ENCODE measurements at regions not wholly inside any gene's neighbourhood (a gene's known extent, or its start where the extent isn't known, plus 50 kb on each side); places are given as distances from the start of the nearest gene placed in this dataset.
A peak's percentile ranks its signal among the peaks of the same experiment; 100 is the strongest.
"Not testable (repeated sequence)": the region's sequence is repeated elsewhere in the genome, so short reads cannot be mapped to it uniquely, and the experiment has no call there.

DNA sequence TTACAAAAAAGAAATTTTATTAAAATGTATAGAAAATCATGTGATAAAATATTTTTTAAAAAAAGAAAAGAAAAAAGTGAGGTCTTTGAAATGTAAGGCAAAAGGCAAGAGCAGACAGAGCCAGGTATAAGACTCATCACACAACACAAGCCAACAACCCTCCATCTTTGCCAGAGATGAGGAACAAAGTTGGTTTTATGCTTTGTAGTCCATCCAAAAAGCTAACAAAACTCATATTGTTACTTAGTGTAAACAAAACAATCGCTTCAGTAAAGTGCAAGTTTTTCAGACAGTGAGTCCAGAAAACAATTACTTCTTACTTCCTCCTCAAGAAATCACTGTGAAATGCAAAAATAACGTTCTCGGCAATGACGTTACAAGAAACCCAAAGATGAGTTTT lies 233.9 kb upstream of the FRG1 start:
- not testable (repeated sequence) for H3K4me2 ChIP-seq; H2AFZ ChIP-seq (ENCODE audit: low read depth); H3K79me2 ChIP-seq (ENCODE audit: insufficient read depth, low read depth); H3K36me3 ChIP-seq (ENCODE audit: insufficient read depth); H4K20me1 ChIP-seq (ENCODE audit: insufficient read depth); H3K27me3 ChIP-seq (ENCODE audit: insufficient read depth, low read depth); H3K4me1 ChIP-seq (ENCODE audit: low read depth, poor library complexity, severe bottlenecking); H3K4me3 ChIP-seq (IDR thresholded peaks at IDR 0.05; ENCODE audit: insufficient read depth, low read depth, low read length); H3K9ac ChIP-seq; H3K27ac ChIP-seq

DNA sequence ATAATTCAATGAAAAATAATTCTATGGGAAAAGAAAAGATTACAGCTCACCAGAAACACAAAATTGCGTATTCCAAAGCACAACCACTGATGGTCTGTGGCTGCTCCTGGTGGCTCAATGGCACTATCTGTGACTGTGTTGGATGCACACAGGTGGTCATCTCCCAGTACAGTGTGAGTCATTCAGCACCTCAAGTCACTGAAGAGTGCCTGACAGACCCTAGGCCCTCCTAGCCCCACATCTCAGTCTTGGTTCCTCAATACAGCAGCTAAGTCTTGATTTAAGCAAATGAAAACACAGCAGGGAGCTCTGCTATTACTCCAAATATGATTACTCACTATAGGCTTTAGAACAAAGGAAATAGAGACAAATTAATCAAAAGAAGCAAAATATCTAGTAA lies 233.4 kb upstream of the FRG1 start:
- H2AFZ ChIP-seq (ENCODE audit: low read depth); H3K36me3 ChIP-seq (ENCODE audit: insufficient read depth); H3K9ac ChIP-seq; H3K4me2 ChIP-seq; H3K4me1 ChIP-seq (ENCODE audit: low read depth, poor library complexity, severe bottlenecking); H3K79me2 ChIP-seq (ENCODE audit: insufficient read depth, low read depth); H4K20me1 ChIP-seq (ENCODE audit: insufficient read depth); H3K27ac ChIP-seq; H3K27me3 ChIP-seq (ENCODE audit: insufficient read depth, low read depth); H3K4me3 ChIP-seq (IDR thresholded peaks at IDR 0.05; ENCODE audit: insufficient read depth, low read depth, low read length): not testable (repeated sequence)

DNA sequence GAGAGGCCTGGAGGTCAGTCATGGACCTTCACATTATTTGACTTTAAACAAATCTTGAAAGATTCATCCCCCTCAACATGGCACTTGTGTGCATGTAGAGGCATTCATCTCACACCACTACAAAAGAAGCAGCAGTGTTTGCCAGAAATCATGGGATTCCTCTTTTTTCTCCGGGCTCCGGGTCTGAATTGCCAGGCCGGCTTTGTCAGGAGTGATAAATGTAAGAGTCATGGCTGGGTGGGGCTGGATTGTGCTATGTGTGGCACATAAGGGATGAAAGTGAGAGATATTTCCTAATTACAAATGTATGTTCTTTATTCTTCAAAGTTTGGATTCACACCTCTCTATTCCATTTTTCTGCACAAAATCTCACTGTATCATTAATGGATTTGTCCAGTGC lies 228.7 kb upstream of the FRG1 start:
- H3K27me3 ChIP-seq (ENCODE audit: insufficient read depth, low read depth); H3K4me3 ChIP-seq (IDR thresholded peaks at IDR 0.05; ENCODE audit: insufficient read depth, low read depth, low read length); H4K20me1 ChIP-seq (ENCODE audit: insufficient read depth); H3K36me3 ChIP-seq (ENCODE audit: insufficient read depth); H3K79me2 ChIP-seq (ENCODE audit: insufficient read depth, low read depth); H3K4me2 ChIP-seq; H2AFZ ChIP-seq (ENCODE audit: low read depth); H3K4me1 ChIP-seq (ENCODE audit: low read depth, poor library complexity, severe bottlenecking); H3K27ac ChIP-seq; H3K9ac ChIP-seq: not testable (repeated sequence)

DNA sequence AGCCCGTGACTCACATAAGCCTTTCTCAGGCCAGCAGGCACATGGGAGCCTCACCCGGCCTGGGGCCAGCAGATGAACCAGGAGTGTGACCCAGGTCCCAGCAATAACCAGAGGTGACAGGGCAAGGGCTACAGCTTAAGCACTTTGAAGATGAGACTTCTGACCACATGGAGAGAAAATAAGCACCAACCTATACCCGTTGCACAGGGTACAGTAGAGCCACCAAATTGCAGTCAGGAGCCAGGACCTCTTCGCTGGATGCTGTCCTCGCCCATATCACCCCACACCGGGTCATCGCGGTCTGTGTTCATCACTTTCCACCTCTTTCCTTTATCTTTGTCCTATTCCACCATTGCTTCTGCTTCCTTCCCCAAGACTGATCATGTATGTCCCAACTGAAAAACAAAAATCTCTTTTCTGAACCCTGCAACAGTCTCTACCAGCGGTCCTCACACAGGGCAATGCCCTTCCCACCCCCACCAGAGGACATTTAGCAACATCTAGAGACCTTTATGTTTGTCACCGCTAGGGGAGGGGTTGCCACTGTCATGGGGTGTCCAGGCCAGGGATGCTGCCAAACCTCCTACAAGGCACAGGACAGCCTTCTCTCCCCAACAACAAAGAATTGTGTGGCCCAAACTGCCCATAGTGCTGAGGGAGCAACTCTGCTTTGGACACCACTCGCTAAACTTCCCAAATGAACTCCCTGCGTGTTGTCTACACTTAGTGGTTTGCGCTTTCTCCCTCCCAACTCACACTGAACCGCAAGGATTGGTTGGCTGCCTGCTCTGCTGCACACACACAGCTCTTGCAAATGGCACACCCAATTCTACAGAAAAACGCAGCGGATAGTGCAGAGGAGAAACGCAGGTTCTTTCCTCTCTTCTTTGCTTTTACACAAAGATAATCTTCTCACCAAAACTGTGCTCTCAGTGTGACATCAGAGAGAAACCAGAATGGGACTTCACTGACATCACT lies 219.4 kb upstream of the FRG1 start:
- not testable (repeated sequence) for H3K9ac ChIP-seq; H3K4me3 ChIP-seq (IDR thresholded peaks at IDR 0.05; ENCODE audit: insufficient read depth, low read depth, low read length)
- H3K4me2 ChIP-seq = peak overlapping the region; percentile 11; the same call in 1 of the 2 replicates

DNA sequence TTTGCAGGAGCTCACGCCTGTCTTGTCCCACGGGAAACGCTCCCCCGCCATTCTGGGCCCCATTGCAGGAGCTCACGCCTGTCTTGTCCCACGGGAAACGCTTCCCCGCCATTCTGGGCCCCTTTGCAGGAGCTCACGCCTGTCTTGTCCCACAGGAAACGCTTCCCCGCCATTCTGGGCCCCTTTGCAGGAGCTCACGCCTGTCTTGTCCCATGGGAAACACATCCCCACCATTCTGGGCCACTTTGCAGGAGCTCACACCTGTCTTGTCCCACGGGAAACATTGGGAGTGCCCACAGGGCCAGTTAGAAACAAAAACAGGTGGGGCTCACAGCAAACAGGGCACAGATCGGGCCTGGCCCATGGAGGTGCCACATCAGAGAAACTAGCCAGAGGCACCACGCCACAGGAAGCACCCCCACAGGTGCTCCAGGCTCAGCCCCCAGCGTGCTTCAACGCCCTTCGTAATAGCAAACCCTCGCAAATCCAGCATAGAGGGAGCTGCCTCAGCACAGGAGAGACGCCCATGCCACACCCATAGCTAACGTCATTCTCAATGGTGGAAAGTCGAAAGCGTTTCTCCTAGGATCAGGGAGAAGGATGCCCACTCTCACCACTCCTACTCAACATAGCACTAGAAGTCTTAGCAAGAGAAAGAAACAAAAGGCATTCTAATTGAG lies 218.2 kb upstream of the FRG1 start:
- H3K27me3 ChIP-seq (ENCODE audit: insufficient read depth, low read depth); H3K9ac ChIP-seq; H3K4me1 ChIP-seq (ENCODE audit: low read depth, poor library complexity, severe bottlenecking); H4K20me1 ChIP-seq (ENCODE audit: insufficient read depth); H3K4me3 ChIP-seq (IDR thresholded peaks at IDR 0.05; ENCODE audit: insufficient read depth, low read depth, low read length); H3K36me3 ChIP-seq (ENCODE audit: insufficient read depth); H3K27ac ChIP-seq; H3K4me2 ChIP-seq; H3K79me2 ChIP-seq (ENCODE audit: insufficient read depth, low read depth): not testable (repeated sequence)
- H2AFZ ChIP-seq (ENCODE audit: low read depth) = 0 out of 2 replicates have a peak overlapping the region, but pooled peaks have one; percentile 26

More for the DNA sequence above, 219.4 kb upstream of the FRG1 start:
- H3K27ac ChIP-seq; H3K4me1 ChIP-seq (ENCODE audit: low read depth, poor library complexity, severe bottlenecking); H3K79me2 ChIP-seq (ENCODE audit: insufficient read depth, low read depth); H4K20me1 ChIP-seq (ENCODE audit: insufficient read depth); H3K36me3 ChIP-seq (ENCODE audit: insufficient read depth); H3K27me3 ChIP-seq (ENCODE audit: insufficient read depth, low read depth): not testable (repeated sequence)
- peak overlapping the region; percentile 34; the same call in 1 of the 2 replicates for H2AFZ ChIP-seq (ENCODE audit: low read depth)

DNA sequence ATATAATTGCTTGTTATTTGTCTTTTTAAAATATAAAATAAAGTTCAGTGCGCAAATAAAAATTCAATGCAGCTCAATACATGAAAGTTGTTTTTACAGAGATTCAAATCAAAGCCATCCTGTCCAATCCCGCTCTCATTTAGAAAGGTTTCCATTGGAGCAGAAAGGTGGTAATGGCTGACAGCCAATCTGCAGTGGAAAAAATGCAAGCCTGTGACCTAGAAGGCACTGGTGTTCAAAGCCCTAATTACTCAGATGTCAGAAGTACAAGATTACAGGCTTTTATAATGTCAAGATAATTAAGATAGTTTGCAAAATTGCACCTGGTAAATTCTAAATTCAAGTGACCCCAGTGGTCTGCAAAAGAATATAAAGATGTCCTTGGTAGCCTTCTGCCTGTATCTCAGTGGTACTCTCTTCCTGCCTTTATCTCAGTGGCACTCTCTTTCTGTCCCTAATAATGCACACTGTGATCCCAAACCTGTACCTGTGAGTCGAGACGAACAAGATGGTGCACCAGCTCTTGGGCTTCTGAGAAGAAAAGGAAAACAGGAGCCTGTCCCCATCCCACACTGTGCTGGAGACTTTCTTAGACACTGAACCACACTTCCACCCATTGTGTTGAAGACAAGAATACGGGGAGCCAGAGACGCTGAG lies 212.6 kb upstream of the FRG1 start:
- not testable (repeated sequence) for H4K20me1 ChIP-seq (ENCODE audit: insufficient read depth); H3K4me2 ChIP-seq; H3K27ac ChIP-seq; H3K27me3 ChIP-seq (ENCODE audit: insufficient read depth, low read depth); H3K9ac ChIP-seq; H3K79me2 ChIP-seq (ENCODE audit: insufficient read depth, low read depth); H3K4me1 ChIP-seq (ENCODE audit: low read depth, poor library complexity, severe bottlenecking); H3K4me3 ChIP-seq (IDR thresholded peaks at IDR 0.05; ENCODE audit: insufficient read depth, low read depth, low read length); H2AFZ ChIP-seq (ENCODE audit: low read depth); H3K36me3 ChIP-seq (ENCODE audit: insufficient read depth)

DNA sequence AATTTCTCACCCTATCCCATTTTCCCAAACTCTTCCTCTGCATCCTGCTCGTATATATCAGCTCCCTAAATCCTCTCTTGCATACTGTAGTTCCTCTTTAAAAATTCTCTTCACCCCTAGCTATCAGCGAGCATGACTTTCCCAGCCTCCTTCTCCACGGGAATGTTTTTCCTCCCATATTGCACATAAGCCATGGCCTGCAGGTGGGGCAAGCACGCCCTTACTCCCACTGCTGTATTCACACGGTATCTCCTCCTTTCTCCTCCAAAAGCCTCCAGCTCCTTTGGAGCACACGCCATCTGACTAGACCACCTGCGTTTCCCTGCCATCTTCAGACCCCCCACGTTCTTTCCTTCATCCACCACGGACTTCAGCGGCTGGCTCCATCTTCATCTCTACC lies 208.7 kb upstream of the FRG1 start:
- H3K9ac ChIP-seq; H2AFZ ChIP-seq (ENCODE audit: low read depth); H4K20me1 ChIP-seq (ENCODE audit: insufficient read depth); H3K4me1 ChIP-seq (ENCODE audit: low read depth, poor library complexity, severe bottlenecking); H3K27me3 ChIP-seq (ENCODE audit: insufficient read depth, low read depth); H3K36me3 ChIP-seq (ENCODE audit: insufficient read depth); H3K79me2 ChIP-seq (ENCODE audit: insufficient read depth, low read depth); H3K4me2 ChIP-seq; H3K27ac ChIP-seq; H3K4me3 ChIP-seq (IDR thresholded peaks at IDR 0.05; ENCODE audit: insufficient read depth, low read depth, low read length): not testable (repeated sequence)

DNA sequence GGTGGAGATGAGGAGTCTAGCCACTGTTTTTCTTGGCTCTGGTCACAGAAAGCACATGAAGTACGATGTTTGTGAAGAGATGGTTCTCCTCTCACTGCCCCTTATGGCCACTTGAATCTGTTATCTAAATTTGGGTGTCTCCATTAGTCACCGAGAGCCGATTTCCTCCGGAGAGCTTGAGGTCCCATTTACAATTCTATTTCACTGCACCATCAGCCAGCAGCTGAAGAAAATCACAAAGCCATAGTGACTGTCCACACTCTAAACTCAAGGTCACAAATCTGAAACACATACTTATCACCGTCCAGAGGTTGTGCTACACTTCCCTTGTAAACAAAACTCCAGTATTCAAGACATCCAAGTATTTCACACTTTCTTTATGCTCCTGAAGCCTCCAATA lies 207.2 kb upstream of the FRG1 start:
- H3K79me2 ChIP-seq (ENCODE audit: insufficient read depth, low read depth); H3K36me3 ChIP-seq (ENCODE audit: insufficient read depth); H3K4me2 ChIP-seq; H3K27me3 ChIP-seq (ENCODE audit: insufficient read depth, low read depth); H3K27ac ChIP-seq; H3K4me3 ChIP-seq (IDR thresholded peaks at IDR 0.05; ENCODE audit: insufficient read depth, low read depth, low read length); H3K9ac ChIP-seq; H4K20me1 ChIP-seq (ENCODE audit: insufficient read depth); H2AFZ ChIP-seq (ENCODE audit: low read depth); H3K4me1 ChIP-seq (ENCODE audit: low read depth, poor library complexity, severe bottlenecking): not testable (repeated sequence)

DNA sequence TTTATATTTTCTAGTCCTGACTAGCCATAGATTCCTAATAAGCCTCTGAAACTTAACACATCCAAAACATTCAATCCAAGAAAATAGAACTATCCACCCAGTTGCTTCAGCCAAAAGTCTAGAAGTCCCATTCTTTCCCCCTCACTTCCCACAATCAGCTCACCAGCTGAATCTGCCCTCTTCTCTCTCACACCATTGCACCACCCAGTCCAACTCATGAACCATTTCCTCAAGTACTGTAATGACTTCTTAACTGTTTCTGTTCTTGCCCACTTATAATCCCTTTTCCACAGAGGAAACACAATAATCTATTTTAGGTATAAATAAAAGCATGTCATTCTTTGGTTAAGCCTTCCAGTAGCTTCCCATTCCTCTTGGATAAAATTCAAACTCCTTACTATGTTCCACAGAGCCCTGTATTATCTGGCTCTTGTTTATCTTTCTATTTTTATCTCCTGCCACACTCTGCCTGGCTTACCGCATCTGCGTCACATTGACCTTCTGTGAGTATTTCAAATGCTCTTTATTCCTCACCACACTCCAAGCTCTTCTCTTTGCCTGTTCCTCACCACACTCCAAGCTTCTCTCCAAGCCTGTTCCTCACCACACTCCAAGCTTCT lies 205.9 kb upstream of the FRG1 start:
- not testable (repeated sequence) for H3K27me3 ChIP-seq (ENCODE audit: insufficient read depth, low read depth); H4K20me1 ChIP-seq (ENCODE audit: insufficient read depth); H3K27ac ChIP-seq; H3K4me1 ChIP-seq (ENCODE audit: low read depth, poor library complexity, severe bottlenecking); H2AFZ ChIP-seq (ENCODE audit: low read depth); H3K4me3 ChIP-seq (IDR thresholded peaks at IDR 0.05; ENCODE audit: insufficient read depth, low read depth, low read length); H3K79me2 ChIP-seq (ENCODE audit: insufficient read depth, low read depth); H3K9ac ChIP-seq; H3K36me3 ChIP-seq (ENCODE audit: insufficient read depth); H3K4me2 ChIP-seq
